HFFc6 (cell line): ENCODE measurements at regions not wholly inside any gene's neighbourhood (a gene's known extent, or its start where the extent isn't known, plus 50 kb on each side); places are given as distances from the start of the nearest gene placed in this dataset.
A peak's percentile ranks its signal among the peaks of the same experiment; 100 is the strongest.
"Not testable (repeated sequence)": the region's sequence is repeated elsewhere in the genome, so short reads cannot be mapped to it uniquely, and the experiment has no call there.

ENCODE experiments used
- DNase-seq: peaks from one replicate; pipeline ENCODE4 v3.0.0-alpha.2; 2018
- H3K27ac Mint-ChIP-seq: 2 replicates; pipeline ENCODE4 v1.8.0; 2020; ENCODE audit warnings: mild to moderate bottlenecking, mixed read lengths
- H3K27me3 Mint-ChIP-seq: 2 replicates; pipeline ENCODE4 v1.8.0; 2021; ENCODE audit warnings: mild to moderate bottlenecking, moderate library complexity, mixed read lengths; ENCODE audit not compliant: insufficient read depth
- H3K36me3 Mint-ChIP-seq: 2 replicates; pipeline ENCODE4 v1.8.0; 2021; ENCODE audit warnings: low read depth, mixed read lengths
- H3K4me1 Mint-ChIP-seq: 2 replicates; pipeline ENCODE4 v1.8.0; 2020; ENCODE audit warnings: low read depth, mixed read lengths
- H3K4me3 Mint-ChIP-seq: 2 replicates; pipeline ENCODE4 v1.8.0; 2020; ENCODE audit warnings: mild to moderate bottlenecking, moderate library complexity, mixed read lengths
- H3K9me3 Mint-ChIP-seq: 2 replicates; pipeline ENCODE4 v1.8.0; 2020; ENCODE audit warnings: mild to moderate bottlenecking, mixed read lengths
- TF ChIP-seq, protein P1 (sequence below): fragments of 200-600 bp; sonication (generic); IDR thresholded peaks from 2 replicates; pipeline ENCODE4 v1.5.0; 2021; ENCODE audit warnings: antibody characterized with exemption, mild to moderate bottlenecking

DNA sequence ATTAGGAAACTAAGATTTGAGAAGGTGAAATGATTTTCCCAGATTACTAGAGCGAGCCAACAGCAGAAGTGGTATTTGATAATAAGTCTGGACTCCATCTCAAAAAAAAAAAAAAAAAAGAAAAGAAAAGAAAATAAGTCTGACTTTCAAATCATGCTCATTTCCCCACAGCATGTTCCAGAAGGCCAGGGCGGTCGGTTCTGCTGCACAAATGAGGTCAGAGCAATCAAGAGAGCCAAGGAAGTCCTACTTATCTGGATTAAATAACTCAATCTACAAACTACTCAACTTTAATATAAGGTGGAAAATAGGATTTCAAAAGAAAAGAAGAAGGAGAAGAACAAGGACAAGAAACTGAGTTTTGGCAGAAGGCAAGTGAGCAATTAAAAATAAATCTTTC, 130.4 kb upstream of the RASA1 start:
- TF ChIP-seq, protein P1, sequence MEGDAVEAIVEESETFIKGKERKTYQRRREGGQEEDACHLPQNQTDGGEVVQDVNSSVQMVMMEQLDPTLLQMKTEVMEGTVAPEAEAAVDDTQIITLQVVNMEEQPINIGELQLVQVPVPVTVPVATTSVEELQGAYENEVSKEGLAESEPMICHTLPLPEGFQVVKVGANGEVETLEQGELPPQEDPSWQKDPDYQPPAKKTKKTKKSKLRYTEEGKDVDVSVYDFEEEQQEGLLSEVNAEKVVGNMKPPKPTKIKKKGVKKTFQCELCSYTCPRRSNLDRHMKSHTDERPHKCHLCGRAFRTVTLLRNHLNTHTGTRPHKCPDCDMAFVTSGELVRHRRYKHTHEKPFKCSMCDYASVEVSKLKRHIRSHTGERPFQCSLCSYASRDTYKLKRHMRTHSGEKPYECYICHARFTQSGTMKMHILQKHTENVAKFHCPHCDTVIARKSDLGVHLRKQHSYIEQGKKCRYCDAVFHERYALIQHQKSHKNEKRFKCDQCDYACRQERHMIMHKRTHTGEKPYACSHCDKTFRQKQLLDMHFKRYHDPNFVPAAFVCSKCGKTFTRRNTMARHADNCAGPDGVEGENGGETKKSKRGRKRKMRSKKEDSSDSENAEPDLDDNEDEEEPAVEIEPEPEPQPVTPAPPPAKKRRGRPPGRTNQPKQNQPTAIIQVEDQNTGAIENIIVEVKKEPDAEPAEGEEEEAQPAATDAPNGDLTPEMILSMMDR, result no peak
- H3K27ac Mint-ChIP-seq, result no peak overlapping the region
- H3K36me3 Mint-ChIP-seq, result peaks cover 7% of the 10 kb centered on the region; the same call in 1 of the 2 replicates
- H3K9me3 Mint-ChIP-seq, result peaks cover 6% of the 10 kb centered on the region; the same call in 1 of the 2 replicates
- no peaks in the 10 kb centered on the region; the same call in 1 of the 2 replicates for H3K27me3 Mint-ChIP-seq
- H3K4me3 Mint-ChIP-seq, result no peak overlapping the region
- DNase-seq, result no peak
- peaks cover 66% of the 10 kb centered on the region for H3K4me1 Mint-ChIP-seq

DNA sequence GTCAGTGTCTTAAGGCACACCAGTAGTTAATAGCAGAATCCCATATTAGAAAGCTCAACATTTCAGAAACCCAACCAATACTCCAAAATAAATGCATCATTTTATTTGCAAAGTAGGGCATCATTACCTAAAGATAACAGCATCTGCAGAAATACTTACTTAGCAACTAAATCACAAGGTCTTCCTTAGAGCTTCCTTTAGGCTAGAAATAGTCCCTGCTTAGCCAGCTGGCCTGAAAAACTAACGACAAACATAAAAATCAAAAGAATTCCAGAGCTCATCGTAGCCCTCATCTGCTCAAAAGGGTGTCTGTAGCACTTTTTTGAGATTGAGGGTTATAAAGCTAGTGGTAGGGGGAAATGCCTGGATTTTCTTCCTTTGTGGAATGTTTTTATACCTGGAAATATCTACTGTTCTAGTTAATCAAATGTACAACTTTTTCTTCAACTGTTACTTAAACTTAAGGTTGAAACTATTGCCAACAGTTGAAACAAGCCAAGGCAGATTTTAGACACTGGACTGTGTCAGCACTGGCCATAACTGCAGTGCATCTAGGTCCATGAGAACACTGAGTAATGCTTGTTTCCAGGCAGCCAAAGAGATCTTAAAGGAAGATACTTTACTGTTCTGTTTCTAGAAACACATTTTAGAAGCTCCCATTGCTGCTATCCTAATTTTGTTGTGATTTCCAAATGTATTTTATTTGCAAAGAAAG, 129.4 kb upstream of the RASA1 start:
- DNase-seq, result no peak
- Mint-ChIP-seq H3K4me3 (no peak overlapping the region), H3K27me3 (no peaks in the 10 kb centered on the region; the same call in 1 of the 2 replicates), H3K4me1 (peaks cover 75% of the 10 kb centered on the region), H3K9me3 (peaks cover 6% of the 10 kb centered on the region; the same call in 1 of the 2 replicates), H3K27ac (no peak overlapping the region), H3K36me3 (peaks cover 7% of the 10 kb centered on the region; the same call in 1 of the 2 replicates)
- TF ChIP-seq, protein P1, result no peak

DNA sequence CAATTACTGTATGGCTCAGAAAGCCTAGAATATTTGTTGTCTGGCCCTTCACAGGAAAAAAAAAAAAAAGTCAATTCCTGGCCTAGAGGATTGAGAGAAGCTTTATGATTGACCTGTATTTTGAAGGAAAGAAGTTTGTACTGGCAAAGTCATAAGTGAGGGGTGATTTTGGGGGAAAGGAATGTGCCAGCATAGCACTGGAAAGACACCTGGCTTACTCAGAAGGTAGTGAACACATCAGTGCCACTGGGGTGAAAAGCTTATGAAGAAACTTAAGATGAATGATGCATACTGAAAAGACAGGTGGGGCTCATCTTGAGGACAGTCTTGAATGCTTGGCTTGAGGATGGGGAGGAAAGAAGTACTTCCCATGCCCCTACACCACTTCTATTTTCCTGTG, 127.9 kb upstream of the RASA1 start:
- TF ChIP-seq, protein P1, result no peak
- Mint-ChIP-seq H3K9me3 (no peaks in the 10 kb centered on the region; the same call in 1 of the 2 replicates), H3K36me3 (peaks cover under 1% of the 10 kb centered on the region; the same call in 1 of the 2 replicates), H3K4me1 (peaks cover 82% of the 10 kb centered on the region), H3K4me3 (no peak overlapping the region), H3K27me3 (no peaks in the 10 kb centered on the region; the same call in 1 of the 2 replicates), H3K27ac (no peak overlapping the region)
- DNase-seq, result no peak

DNA sequence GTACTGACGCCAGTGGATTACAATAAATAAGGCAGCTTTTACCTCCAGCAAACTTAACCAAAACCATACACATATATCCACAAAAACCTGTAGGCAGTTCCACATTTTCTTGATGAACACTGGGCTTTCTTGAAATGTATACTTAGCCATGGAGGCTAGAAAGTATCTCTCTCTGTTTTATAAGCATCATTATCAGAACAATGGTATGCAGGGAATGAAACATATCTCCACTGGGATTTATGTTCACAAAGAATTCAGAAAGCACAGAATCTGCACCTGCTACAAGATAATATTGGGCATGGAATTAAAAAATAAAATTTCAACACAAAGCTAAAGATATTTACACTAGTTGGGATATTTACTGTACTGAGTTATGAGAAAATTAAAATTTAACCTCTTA, 126.1 kb upstream of the RASA1 start:
- H3K9me3 Mint-ChIP-seq, result peaks cover 7% of the 10 kb centered on the region; the same call in 1 of the 2 replicates
- H3K4me1 Mint-ChIP-seq, result peaks cover 89% of the 10 kb centered on the region
- TF ChIP-seq, protein P1, result no peak
- H3K4me3 Mint-ChIP-seq, result no peak overlapping the region
- DNase-seq, result no peak
- H3K27ac Mint-ChIP-seq, result no peak overlapping the region
- H3K27me3 Mint-ChIP-seq, result no peaks in the 10 kb centered on the region; the same call in 1 of the 2 replicates
- H3K36me3 Mint-ChIP-seq, result peaks cover 8% of the 10 kb centered on the region; the same call in 1 of the 2 replicates

DNA sequence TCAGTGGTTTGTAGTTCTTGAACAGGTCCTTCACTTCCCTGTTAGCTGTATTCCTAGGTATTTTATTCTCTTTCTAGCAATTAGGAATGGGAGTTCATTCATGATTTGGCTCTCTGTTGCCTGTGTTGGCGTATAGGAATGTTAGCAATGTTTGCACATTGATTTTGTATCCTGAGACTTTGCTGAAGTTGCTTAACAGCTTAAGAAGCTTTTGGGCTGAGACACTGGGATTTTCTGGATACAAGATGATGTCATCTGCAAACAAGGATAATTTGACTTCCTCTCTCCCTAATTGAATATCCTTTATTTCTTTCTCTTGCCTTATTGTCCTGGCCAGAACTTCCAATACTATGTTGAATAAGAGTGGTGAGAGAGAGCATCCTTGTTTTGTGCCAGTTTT, 121.8 kb upstream of the RASA1 start:
- peaks cover 12% of the 10 kb centered on the region; the same call in 1 of the 2 replicates for H3K9me3 Mint-ChIP-seq
- peaks cover 25% of the 10 kb centered on the region; the same call in 1 of the 2 replicates for H3K36me3 Mint-ChIP-seq
- H3K27me3 Mint-ChIP-seq, H3K4me3 Mint-ChIP-seq: not testable (repeated sequence)
- peak overlapping the region; percentile 68 for H3K27ac Mint-ChIP-seq
- DNase-seq, result peak; percentile 66
- peaks cover 79% of the 10 kb centered on the region for H3K4me1 Mint-ChIP-seq

DNA sequence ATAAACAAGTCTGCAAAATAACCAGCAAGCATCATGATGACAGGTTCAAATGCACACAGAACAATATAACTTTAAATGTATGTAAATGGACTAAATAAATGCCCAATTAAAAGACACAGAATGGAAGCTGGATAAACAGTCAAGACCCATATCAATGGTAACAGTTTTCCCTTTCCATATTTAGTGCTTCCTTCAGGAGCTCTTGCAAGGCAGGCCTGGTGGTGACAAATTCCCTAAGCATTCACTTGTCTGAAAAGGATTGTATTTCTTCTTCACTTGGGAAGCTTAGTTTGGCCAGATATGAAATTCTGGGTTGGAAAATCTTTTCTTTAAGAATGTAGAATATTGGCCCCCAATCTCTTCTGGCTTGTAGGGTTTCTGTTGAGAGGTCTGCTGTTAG, 120.2 kb upstream of the RASA1 start:
- H3K27me3 Mint-ChIP-seq, result peaks cover 2% of the 10 kb centered on the region; the same call in 1 of the 2 replicates
- no peak overlapping the region for H3K4me3 Mint-ChIP-seq
- H3K9me3 Mint-ChIP-seq, result peaks cover 12% of the 10 kb centered on the region; the same call in 1 of the 2 replicates
- H3K4me1 Mint-ChIP-seq, result peaks cover 79% of the 10 kb centered on the region
- peak; percentile 32 for DNase-seq
- H3K27ac Mint-ChIP-seq, result peak overlapping the region; percentile 70
- H3K36me3 Mint-ChIP-seq, result peaks cover 25% of the 10 kb centered on the region; the same call in 1 of the 2 replicates
- TF ChIP-seq, protein P1, result no peak
